HG03565 (cell line): ENCODE measurements at regions not wholly inside any gene's neighbourhood (a gene's known extent, or its start where the extent isn't known, plus 50 kb on each side); places are given as distances from the start of the nearest gene placed in this dataset.

Source experiments
- ATAC-seq: cut with Tn5 transposase; IDR thresholded peaks from one replicate; pipeline ENCODE4 v1.9.1; 2021; ENCODE audit warnings: mild to moderate bottlenecking, moderate library complexity; ENCODE audit not compliant: unreplicated experiment

GRCh38 chrX:5829469-5829868 lies 399.2 kb downstream of the NLGN4X start:
- ATAC-seq = no peak

DNA sequence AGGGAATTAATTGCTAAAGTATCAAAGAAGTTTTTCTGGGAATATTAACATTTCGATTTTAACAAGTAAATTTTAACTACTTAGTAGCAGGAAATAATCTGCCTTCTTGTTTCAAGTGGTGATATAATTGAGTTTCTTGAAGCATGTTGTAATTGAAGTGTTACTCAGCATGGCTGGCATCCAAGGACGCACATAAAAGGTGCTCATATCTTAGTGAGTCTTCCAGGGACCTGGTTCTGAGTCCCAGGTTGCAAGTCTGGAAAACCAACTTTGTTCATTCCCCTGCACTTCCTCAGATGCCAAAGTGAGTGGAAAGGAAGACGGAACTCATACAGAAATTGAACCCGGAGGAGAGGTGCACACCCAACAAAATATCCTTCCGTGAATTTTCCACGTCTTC lies 399.6 kb downstream of the NLGN4X start:
- no peak for ATAC-seq

DNA sequence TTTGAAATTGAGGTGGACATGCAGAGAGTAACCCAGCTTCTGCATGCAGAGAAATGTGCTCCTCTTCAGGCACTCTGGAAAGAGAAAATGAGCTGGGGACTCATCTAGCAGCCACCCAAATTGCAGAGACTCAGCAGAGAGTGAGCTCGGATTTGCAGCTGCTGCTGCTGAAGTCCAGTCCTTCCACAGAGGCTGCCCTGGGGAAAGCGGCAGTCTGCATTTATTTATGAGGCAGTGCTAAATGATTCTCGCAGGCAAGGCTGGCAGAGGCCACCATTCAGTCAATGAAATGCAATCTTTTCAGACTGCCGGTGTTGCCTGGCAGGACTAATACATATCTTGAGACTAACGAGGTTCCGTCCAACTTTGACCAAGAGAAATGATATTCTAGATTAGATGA lies 404.8 kb downstream of the NLGN4X start:
- ATAC-seq = no peak

DNA sequence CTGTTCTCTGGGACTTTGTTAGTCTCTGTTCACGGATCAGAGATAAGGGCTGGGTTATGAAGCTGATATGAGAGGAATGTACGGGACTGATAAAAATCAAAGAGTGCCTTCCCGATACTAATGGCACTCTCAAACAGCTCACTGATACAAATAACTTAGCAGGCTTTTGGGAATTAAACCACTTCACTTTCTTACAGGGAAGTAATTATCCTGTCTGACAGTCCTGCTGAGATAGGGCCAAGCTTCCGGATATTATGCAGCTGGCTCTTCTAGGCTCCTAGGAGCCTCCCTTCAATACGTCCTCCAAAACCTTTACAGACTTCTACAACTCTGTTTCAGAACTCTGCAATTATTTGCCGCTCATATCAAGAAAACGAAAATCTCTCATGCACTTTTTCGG lies 418.0 kb downstream of the NLGN4X start:
- no peak for ATAC-seq

GRCh38 chrX:5807181-5807580 lies 421.5 kb downstream of the NLGN4X start:
- no peak for ATAC-seq

- ATAC-seq = no peak
These were observed 426.3 kb downstream of the NLGN4X start for GRCh38 chrX:5802391-5802790.

GRCh38 chrX:5791721-5792120 lies 436.9 kb downstream of the NLGN4X start:
- ATAC-seq = no peak

GRCh38 chrX:5788910-5789309 lies 439.8 kb downstream of the NLGN4X start:
- ATAC-seq = no peak

DNA sequence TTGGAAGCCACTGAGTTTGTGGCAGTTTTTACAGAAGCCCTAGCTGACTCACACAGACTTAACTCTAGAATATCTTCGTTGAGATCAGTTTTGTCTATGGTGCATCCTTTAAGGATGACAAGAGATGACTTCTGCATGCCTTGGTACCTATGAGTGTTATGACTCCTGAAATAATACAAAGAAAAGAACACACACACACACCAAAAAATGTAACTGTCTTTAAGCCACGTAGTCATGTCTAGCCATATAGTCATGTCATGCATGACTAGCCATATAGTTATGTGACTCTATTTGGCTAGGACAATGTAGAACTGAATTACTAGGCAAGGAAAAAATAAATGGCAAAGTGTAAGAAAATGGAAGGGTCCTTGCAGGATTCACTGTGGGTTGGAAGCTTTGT lies 447.8 kb downstream of the NLGN4X start:
- ATAC-seq = no peak

- ATAC-seq = no peak
These were observed 452.7 kb downstream of the NLGN4X start for GRCh38 chrX:5775846-5776430.

DNA sequence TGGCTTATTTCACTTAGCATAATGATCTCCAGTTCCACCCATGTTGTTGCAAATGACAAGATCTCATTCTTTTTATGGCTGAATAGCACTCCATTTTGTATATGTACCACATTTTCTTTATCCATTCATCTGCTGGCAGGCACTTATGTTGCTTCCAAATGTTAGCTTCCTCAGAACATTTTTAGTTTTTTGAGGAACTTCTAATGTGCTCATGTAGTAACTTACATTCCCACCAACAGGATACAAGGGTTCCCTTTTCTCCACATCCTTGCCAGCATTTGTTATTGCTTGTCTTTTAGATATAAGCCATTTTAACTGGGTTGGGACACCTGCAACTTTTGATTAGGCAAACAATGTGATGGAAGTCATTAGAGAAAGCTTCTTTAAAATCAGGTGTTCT lies 454.2 kb downstream of the NLGN4X start:
- no peak for ATAC-seq

DNA sequence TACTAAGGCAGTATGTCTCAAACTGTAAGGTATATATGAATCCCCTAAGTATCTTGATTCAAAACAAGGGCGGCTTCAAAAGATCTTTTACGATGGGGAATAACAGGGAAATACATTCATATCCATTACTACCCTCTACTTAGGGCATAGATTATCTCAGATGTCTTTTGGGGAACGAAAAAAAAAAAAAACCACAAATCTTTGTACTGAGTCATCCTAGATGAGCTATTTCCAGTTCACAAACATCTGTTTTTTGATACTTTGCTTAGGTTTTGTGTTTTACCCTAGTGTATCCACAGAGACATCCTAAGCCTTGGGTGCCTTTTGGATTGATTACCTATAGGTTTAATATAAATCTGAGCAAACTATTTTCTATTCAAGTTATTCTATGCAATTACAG lies 457.2 kb downstream of the NLGN4X start:
- ATAC-seq = no peak

GRCh38 chrX:5756616-5757015 lies 472.1 kb downstream of the NLGN4X start:
- ATAC-seq = no peak

DNA sequence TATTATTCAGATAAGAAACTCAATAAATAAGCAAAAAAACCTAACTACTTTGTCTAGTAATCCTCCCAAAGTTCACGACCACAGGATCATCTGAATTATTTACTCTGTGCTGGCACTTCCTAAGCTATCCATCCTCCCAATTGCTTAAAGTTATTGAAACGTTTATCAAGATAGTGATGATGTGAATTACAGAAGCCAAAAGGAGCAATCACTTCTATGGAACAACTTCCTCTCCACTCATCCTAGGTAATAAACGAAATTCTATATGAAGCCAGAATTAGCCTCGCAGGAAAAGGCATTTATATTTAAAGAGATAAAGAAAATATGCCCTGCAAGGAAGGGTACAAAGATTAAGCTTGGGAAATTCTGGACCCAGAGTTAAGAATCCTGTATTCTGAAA lies 475.4 kb downstream of the NLGN4X start:
- ATAC-seq = no peak

- no peak for ATAC-seq
These were observed 475.8 kb downstream of the NLGN4X start for GRCh38 chrX:5752831-5753230.

DNA sequence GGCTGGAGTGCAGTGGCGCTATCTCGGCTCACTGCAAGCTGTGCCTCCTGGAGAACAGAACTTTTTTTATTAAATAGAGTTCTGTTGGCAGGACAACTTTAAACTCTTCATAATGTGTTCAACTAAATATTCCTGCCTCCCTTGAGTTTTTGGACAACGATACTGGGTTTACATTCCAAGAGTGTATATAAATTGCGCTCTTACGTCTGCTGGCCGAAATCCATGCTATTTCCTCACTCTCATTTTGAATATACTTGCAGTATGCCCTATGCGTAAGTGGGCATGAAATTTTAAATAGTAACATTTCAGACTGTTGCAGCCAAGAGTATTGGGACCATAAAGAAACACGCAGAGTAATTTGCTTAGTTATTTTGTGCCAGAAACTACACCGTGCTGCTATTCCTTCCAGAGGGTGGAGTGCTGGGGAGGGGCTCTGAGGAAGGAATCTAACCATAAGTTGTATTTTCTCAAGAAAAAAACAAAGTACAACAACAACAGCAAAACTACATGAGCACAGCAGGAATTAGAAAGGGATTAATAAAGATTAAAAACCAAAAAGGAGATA lies 480.0 kb downstream of the NLGN4X start:
- no peak for ATAC-seq

GRCh38 chrX:5746231-5746630 lies 482.4 kb downstream of the NLGN4X start:
- no peak for ATAC-seq

DNA sequence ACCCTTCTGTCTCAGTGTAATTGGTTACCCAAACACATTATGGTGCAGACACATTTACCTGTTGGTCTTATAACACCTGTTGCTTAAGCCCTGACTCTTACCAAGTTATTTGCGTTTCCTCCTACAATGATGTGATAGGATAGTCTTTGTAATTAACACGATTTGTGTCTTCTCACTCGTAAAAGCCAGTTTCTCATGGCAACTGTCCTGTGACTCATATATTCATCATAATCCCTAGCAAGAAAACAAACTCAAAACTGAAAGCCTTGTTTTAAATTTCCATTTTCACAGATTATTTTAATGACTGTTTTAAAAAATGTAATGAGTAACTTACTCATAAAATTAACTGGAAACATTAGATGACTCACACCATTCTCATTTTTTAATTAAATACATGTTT lies 495.2 kb downstream of the NLGN4X start:
- no peak for ATAC-seq

- ATAC-seq = no peak
These were observed 498.1 kb downstream of the NLGN4X start for GRCh38 chrX:5730556-5730955.

GRCh38 chrX:5726224-5726623 lies 502.4 kb downstream of the NLGN4X start:
- no peak for ATAC-seq

DNA sequence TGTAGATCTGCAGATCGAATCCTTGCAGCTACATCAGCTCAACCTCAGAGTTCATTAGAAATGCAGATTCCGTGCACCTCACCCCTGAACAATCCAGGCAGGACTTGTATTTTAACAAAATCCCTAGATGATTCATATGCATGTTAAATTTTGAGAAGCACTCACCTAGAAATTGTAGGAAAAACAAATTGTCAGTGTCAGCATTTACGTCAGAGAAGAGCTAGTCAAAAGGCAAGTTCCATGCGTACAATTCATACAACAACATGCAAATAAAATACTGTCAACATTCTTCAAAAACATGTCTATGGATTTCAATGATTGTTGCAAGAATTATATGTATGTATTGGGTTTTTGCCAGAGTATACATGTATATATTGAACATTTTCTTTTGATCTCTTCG lies 504.5 kb downstream of the NLGN4X start:
- no peak for ATAC-seq

DNA sequence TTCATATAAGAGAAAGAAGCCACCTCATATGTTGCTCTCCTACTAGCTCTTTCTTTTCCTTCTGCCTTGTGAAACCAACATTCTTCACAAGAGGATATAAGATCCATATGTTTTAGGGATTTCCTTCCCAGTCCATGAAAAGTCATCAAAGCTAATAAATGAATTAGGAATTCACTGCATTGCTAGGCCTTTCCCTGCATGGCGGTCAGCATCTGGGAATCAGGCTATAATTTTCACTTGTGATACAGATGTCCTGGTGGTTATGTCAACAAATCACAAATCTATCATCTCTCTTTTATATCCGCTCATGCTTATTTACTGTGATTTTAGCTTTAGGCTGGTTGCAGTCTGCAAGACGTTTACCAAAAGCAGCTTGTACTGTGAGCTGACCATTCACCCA lies 510.0 kb downstream of the NLGN4X start:
- no peak for ATAC-seq

DNA sequence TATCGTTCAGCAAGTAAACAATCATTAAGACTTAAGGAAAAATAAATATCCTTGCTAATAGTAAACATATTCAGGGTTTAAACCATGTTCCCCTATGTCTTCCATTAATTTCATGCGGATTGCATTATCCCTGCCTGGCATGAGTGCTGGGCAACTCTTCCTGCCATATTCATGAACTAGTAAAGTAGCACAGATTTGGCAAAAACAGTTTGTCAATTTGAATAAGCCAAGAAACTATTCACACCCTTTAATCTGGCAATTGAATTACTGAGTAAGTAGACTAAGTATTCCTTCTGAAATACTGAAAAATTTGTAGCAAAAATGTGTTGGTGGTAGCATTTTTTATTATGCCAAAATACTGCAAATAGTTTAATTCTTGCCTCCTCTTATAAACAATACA lies 512.0 kb downstream of the NLGN4X start:
- ATAC-seq = no peak
